Naive thymus-derived CD4-positive, alpha-beta T cell (primary cell): ENCODE measurements at regions not wholly inside any gene's neighbourhood (a gene's known extent, or its start where the extent isn't known, plus 50 kb on each side); places are given as distances from the start of the nearest gene placed in this dataset.

Experiments used
- ATAC-seq: fragments of 150-1000 bp; cut with Tn5 transposase; 2 replicates; pipeline ENCODE4 v1.10.0; 2021; ENCODE audit warnings: mild to moderate bottlenecking, moderate library complexity
- CTCF ChIA-PET: fragments of 350-600 bp; sonication (Branson Sonifier 250); formaldehyde crosslinking; loops from one replicate; lab custom pipeline; 2021; ENCODE audit warnings: antibody characterized with exemption; lab: Charles Lee
- POLR2A ChIA-PET: fragments of 350-600 bp; sonication (Branson Sonifier 250); formaldehyde crosslinking; loops from one replicate; lab custom pipeline; 2021; ENCODE audit warnings: antibody characterized with exemption, inconsistent platforms; lab: Charles Lee
- DNase-seq, 9 donors: peaks; one replicate each; pipeline versions ENCODE4 v3.0.0 to v3.0.0-alpha.2; 2020 to 2022; ENCODE audit warnings: mixed read lengths in 1 of 9
- H3K27ac ChIP-seq: one replicate; pipeline ENCODE4 v1.7.0; 2013; ENCODE audit warnings: mild to moderate bottlenecking, low read depth, low read length, moderate library complexity
- H3K27me3 ChIP-seq, 2 donors: one replicate each; pipeline ENCODE4 v1.7.0; 2013; ENCODE audit warnings: low read length in 2 of 2, mild to moderate bottlenecking in 2 of 2, moderate library complexity in 2 of 2; ENCODE audit not compliant: control insufficient read depth in 2 of 2, insufficient read depth in 2 of 2
- H3K36me3 ChIP-seq, 3 experiments: 1 replicate in 2 of 3; 2 replicates in 1 of 3; pipeline ENCODE4 v1.7.0; 2013; ENCODE audit warnings: low read length in 3 of 3, mild to moderate bottlenecking in 3 of 3, moderate library complexity in 1 of 3; ENCODE audit not compliant: insufficient read depth in 3 of 3, control insufficient read depth in 2 of 3
- H3K4me1 ChIP-seq, 2 donors: one replicate each; pipeline ENCODE4 v1.7.0; 2013; ENCODE audit warnings: low read length in 2 of 2, mild to moderate bottlenecking in 2 of 2, moderate library complexity in 1 of 2; ENCODE audit not compliant: control insufficient read depth in 2 of 2, insufficient read depth in 2 of 2
- H3K4me3 ChIP-seq: 2 replicates; pipeline ENCODE4 v1.7.0; 2013; ENCODE audit warnings: mild to moderate bottlenecking, low read length
- H3K9me3 ChIP-seq, 3 experiments: 1 replicate in 2 of 3; 2 replicates in 1 of 3; pipeline ENCODE4 v1.7.0; 2013; ENCODE audit warnings: low read length in 3 of 3; ENCODE audit not compliant: control insufficient read depth in 2 of 3
- H3K27ac Mint-ChIP-seq, 9 donors: one replicate each; pipeline ENCODE4 v1.8.0; 2020 to 2022; ENCODE audit warnings: mixed read lengths in 9 of 9, mild to moderate bottlenecking in 8 of 9, moderate library complexity in 5 of 9, inconsistent platforms in 2 of 9
- H3K27me3 Mint-ChIP-seq, 5 donors: one replicate each; pipeline ENCODE4 v1.8.0; 2021 to 2022; ENCODE audit warnings: mixed read lengths in 5 of 5, mild to moderate bottlenecking in 1 of 5
- H3K36me3 Mint-ChIP-seq, 5 donors: one replicate each; pipeline ENCODE4 v1.8.0; 2020 to 2022; ENCODE audit warnings: mixed read lengths in 5 of 5, mild to moderate bottlenecking in 3 of 5, inconsistent platforms in 1 of 5
- H3K4me1 Mint-ChIP-seq, 7 donors: one replicate each; pipeline ENCODE4 v1.8.0; 2020 to 2022; ENCODE audit warnings: mixed read lengths in 7 of 7, mild to moderate bottlenecking in 3 of 7, inconsistent platforms in 1 of 7
- H3K4me3 Mint-ChIP-seq, 10 donors: one replicate each; pipeline ENCODE4 v1.8.0; 2020 to 2022; ENCODE audit warnings: mild to moderate bottlenecking in 10 of 10, mixed read lengths in 10 of 10, moderate library complexity in 6 of 10, inconsistent platforms in 2 of 10
- H3K9me3 Mint-ChIP-seq, 11 donors: one replicate each; pipeline ENCODE4 v1.8.0; 2020 to 2022; ENCODE audit warnings: mixed read lengths in 11 of 11, mild to moderate bottlenecking in 4 of 11, inconsistent platforms in 1 of 11, moderate library complexity in 1 of 11
- intact Hi-C, 2 donors: fragments of 100-400 bp; cut with micrococcal nuclease; formaldehyde crosslinking; loops; one replicate each; pipeline ENCODE4 v1.15.1; 2023

DNA sequence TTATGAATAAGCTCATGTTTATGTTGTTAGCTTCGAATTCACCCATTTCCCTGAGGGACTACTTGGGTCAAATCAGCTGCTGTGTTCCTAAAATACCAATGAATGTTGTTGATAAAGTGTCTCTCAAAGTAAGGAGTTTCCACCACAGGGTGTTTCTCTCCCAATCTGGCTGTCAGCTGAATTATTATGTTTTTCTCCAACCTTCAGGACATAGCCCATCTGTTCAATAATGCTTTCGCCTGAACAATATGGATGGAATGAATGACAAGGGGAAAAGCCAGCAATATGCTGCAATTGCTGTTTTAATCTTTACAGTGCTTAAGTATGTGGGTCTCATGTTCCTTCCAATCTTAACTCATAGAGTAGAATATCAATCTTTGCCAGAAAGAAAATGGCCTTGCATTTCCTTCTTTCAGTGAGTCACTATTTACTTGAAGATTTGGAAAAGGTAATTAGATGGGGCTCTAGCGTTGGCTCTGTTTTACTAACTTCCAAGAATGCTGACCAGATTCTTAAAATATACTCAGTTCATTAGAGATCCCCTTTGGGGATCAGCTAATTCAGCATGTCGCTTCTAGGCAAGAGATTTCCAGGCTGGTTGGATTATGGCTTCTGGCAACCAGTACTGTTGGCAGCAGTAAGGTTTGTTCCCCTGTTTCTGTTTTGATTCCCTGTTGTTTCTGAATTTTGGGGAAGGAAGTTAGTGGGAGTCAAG is 410.5 kb downstream of the PPP3CA start:
- Histone ChIP-seq H3K27me3 (no peaks in the 10 kb centered on the region), H3K36me3 (no peaks in the 10 kb centered on the region), H3K27ac (no peak overlapping the region), H3K9me3 (no peaks in the 10 kb centered on the region), H3K4me3 (no peak overlapping the region), H3K4me1 (no peaks in the 10 kb centered on the region)
- ChIA-PET CTCF (interaction anchor here (0.7 kb wide), 1 partner anchor 659 kb away, joined by 5 read pairs; no protein-coding TSS in a partner anchor), POLR2A (no interaction called here)
- intact Hi-C loops: loop anchor here in 1 of 2 donors (2.0 to 10.0 kb wide), 2 partner anchors 658 to 794 kb away; no protein-coding TSS in a partner anchor
- Mint-ChIP-seq H3K9me3 (no peaks in the 10 kb centered on the region), H3K27me3 (peaks cover 0 to 21% (median 15%) of the 10 kb centered on the region in 5 donors), H3K4me3 (no peak overlapping the region), H3K27ac (no peak overlapping the region), H3K36me3 (no peaks in the 10 kb centered on the region), H3K4me1 (peaks cover 0 to 6% (median 0%) of the 10 kb centered on the region in 7 donors)
- DNase-seq (no peak), ATAC-seq (no peak)

DNA sequence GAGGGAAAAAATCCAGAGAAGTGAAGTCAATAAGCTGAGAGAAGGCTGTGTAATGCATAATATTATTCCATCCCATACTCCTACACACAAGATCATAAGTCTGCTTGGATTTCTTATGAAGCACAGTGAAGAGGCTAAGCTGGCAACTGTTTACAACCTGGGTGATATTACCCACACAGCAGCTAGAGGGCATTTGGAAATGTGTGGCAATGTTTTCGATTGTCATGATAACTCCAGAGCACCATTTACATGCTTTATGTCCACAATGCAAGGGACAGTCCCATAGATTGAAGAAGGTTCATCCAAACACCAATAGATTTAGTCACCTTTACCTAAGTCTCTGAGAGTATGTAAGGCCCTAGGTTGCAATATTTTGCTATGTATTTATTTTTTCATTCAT is 412.2 kb downstream of the PPP3CA start:
- Mint-ChIP-seq H3K4me3 (no peak overlapping the region), H3K36me3 (no peaks in the 10 kb centered on the region), H3K27me3 (peaks cover 0 to 29% (median 15%) of the 10 kb centered on the region in 5 donors), H3K4me1 (peaks cover 0 to 6% (median 0%) of the 10 kb centered on the region in 7 donors), H3K9me3 (no peaks in the 10 kb centered on the region), H3K27ac (no peak overlapping the region)
- H3K4me1 ChIP-seq: no peaks in the 10 kb centered on the region
- intact Hi-C loops: loop anchor here in 1 of 2 donors (10.0 kb wide), 1 partner anchor 660 kb away; no protein-coding TSS in a partner anchor
- H3K4me3 ChIP-seq: no peak overlapping the region
- no peaks in the 10 kb centered on the region for H3K27me3 ChIP-seq
- ChIA-PET POLR2A (no interaction called here), CTCF (interaction anchor here (0.7 kb wide), 1 partner anchor 77 kb away, joined by 3 read pairs; no protein-coding TSS in a partner anchor)
- DNase-seq (no peak), ATAC-seq (no peak)
- no peak overlapping the region for H3K27ac ChIP-seq
- no peaks in the 10 kb centered on the region for H3K9me3 ChIP-seq
- no peaks in the 10 kb centered on the region for H3K36me3 ChIP-seq

- ChIA-PET POLR2A (no interaction called here), CTCF (no interaction called here)
- no peaks in the 10 kb centered on the region for H3K27me3 ChIP-seq
- Mint-ChIP-seq H3K27me3 (peaks cover 0 to 24% (median 7%) of the 10 kb centered on the region in 5 donors), H3K36me3 (no peaks in the 10 kb centered on the region), H3K9me3 (no peaks in the 10 kb centered on the region), H3K4me3 (peak overlapping the region in 1 of 10 donors; percentile 45), H3K27ac (no peak overlapping the region), H3K4me1 (peaks cover 0 to 6% (median 0%) of the 10 kb centered on the region in 7 donors)
- no peak overlapping the region for H3K4me3 ChIP-seq
- no peaks in the 10 kb centered on the region for H3K4me1 ChIP-seq
- H3K27ac ChIP-seq: no peak overlapping the region
- no peaks in the 10 kb centered on the region for H3K9me3 ChIP-seq
- no peak for DNase-seq
- H3K36me3 ChIP-seq: no peaks in the 10 kb centered on the region
- intact Hi-C loops: loop anchor here in 1 of 2 donors (10.0 kb wide), 1 partner anchor 661 kb away; no protein-coding TSS in a partner anchor
- no peak for ATAC-seq
Measured at GRCh38 chr4:100933628-100934027, 413.7 kb downstream of the PPP3CA start.

GRCh38 chr4:100929758-100930157 is 411.9 kb upstream of the EMCN start:
- Histone ChIP-seq H3K27ac (no peak overlapping the region), H3K27me3 (no peaks in the 10 kb centered on the region), H3K4me1 (no peaks in the 10 kb centered on the region), H3K36me3 (no peaks in the 10 kb centered on the region), H3K9me3 (no peaks in the 10 kb centered on the region), H3K4me3 (no peak overlapping the region)
- no peak overlapping the region for H3K4me3 Mint-ChIP-seq
- H3K4me1 Mint-ChIP-seq: peaks cover 0 to 6% (median 0%) of the 10 kb centered on the region in 7 donors
- POLR2A ChIA-PET: no interaction called here
- H3K9me3 Mint-ChIP-seq: no peaks in the 10 kb centered on the region
- intact Hi-C loops: loop anchor here in 1 of 2 donors (10.0 kb wide), 1 partner anchor 665 kb away; no protein-coding TSS in a partner anchor
- H3K27me3 Mint-ChIP-seq: peaks cover 0 to 25% (median 0%) of the 10 kb centered on the region in 5 donors
- CTCF ChIA-PET: no interaction called here
- H3K36me3 Mint-ChIP-seq: no peaks in the 10 kb centered on the region
- no peak for DNase-seq
- H3K27ac Mint-ChIP-seq: no peak overlapping the region
- no peak for ATAC-seq

GRCh38 chr4:100929135-100929534 is 411.3 kb upstream of the EMCN start:
- Histone ChIP-seq H3K27me3 (no peaks in the 10 kb centered on the region), H3K36me3 (no peaks in the 10 kb centered on the region), H3K9me3 (no peaks in the 10 kb centered on the region), H3K4me3 (no peak overlapping the region), H3K27ac (no peak overlapping the region), H3K4me1 (no peaks in the 10 kb centered on the region)
- peaks cover 0 to 6% (median 0%) of the 10 kb centered on the region in 7 donors for H3K4me1 Mint-ChIP-seq
- CTCF ChIA-PET: no interaction called here
- H3K36me3 Mint-ChIP-seq: no peaks in the 10 kb centered on the region
- H3K27me3 Mint-ChIP-seq: peaks cover 0 to 25% (median under 1%) of the 10 kb centered on the region in 5 donors
- ATAC-seq: no peak
- peaks cover 0 to 5% (median 0%) of the 10 kb centered on the region in 11 donors for H3K9me3 Mint-ChIP-seq
- no peak overlapping the region for H3K27ac Mint-ChIP-seq
- DNase-seq: no peak
- POLR2A ChIA-PET: no interaction called here
- no peak overlapping the region for H3K4me3 Mint-ChIP-seq
- intact Hi-C loops: no loop called here

DNA sequence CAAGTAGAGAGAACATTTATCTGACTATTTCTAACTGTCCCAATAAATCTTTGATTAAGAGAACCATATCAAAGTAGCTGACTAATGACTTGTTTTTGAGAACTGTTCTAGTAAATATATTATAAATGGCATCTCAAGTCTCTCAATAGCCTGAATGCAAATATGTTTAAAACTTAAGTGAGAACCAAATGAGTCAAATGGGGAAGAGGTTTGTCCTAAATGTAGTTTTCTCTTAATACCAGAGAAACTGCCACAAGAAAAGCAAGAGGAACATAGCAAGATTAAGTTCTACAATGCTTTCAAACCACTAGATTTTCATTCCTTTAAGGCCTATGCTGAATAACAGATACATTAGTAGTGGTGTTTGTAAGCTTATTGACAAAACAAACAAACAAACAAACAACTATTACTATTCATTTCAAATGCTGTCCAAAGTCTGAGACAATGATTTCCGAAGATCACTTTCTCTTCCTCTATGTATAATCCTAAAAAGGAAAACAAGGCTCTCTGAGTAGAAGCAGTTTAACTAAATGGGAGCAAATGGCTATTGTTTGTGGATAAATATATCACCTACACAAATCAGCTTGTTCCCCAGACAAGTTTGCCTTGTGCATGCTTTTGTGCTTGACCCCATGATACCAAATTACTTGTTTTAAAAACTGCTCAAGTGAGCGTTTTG is 408.4 kb upstream of the EMCN start:
- ChIA-PET POLR2A (no interaction called here), CTCF (no interaction called here)
- H3K27me3 ChIP-seq: no peaks in the 10 kb centered on the region
- ATAC-seq (no peak), DNase-seq (no peak)
- no peaks in the 10 kb centered on the region for H3K9me3 ChIP-seq
- intact Hi-C loops: no loop called here
- no peaks in the 10 kb centered on the region for H3K4me1 ChIP-seq
- Mint-ChIP-seq H3K9me3 (peaks cover 0 to 14% (median 3%) of the 10 kb centered on the region in 11 donors), H3K4me1 (no peaks in the 10 kb centered on the region), H3K27ac (no peak overlapping the region), H3K27me3 (peaks cover 0 to 18% (median 7%) of the 10 kb centered on the region in 5 donors), H3K4me3 (no peak overlapping the region), H3K36me3 (no peaks in the 10 kb centered on the region)
- no peak overlapping the region for H3K4me3 ChIP-seq
- no peak overlapping the region for H3K27ac ChIP-seq
- no peaks in the 10 kb centered on the region for H3K36me3 ChIP-seq
